ENCODE measurements at regions not wholly inside any gene's neighbourhood (a gene's known extent, or its start where the extent isn't known, plus 50 kb on each side); places are given as distances from the start of the nearest gene placed in this dataset.

DNA sequence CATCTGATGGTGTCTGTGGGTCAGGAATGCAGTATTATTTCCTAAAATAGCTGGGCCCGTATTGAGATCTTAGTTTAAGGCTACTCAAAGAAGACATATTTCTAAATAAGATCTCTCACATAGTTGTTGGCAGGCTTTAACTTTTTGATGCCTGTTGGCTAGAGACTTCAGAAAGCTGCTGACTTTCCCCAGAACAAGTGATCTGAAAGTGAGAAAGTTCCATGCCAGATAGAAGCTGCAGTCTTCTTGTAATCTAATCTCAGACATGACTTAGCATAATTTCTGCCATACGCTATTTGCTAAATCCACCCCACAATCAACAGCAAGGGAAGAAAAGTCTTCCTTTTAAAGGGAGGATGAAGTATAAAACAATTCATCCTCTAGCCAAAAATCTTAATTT is 867.1 kb downstream of the IGSF11 start:
- intact Hi-C loops (cut with micrococcal nuclease) = no loop called here
- BruUV-seq (replicated peaks) = no TSS peak

DNA sequence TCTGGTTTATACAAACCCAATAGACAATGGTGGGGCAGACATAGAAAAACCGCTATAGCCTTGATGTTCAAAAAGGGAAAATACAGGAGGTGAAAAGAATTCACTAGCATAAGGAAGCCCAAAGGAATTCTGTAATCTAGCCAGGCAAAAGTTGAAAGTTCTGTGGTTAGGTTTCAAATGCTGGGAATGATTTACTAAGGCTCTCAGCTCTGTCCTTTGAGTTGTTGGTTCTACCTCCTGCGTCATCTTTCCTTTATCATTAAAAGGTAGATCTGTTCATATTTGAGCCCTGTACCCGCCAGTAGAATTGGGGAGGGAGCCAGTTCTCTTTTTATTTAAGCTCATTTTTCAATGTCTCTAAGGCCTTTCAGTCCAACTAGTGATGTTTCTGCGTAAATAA is 866.5 kb downstream of the IGSF11 start:
- Histone ChIP-seq H3K27me3 (ENCODE audit: low read length) (no peaks in the 10 kb centered on the region), H3K36me3 (ENCODE audit: low read depth, low read length) (no peaks in the 10 kb centered on the region), H3K79me2 (ENCODE audit: low read length) (no peaks in the 10 kb centered on the region), H3K9me2 (replicated peaks; ENCODE audit: low read length) (no peaks in the 10 kb centered on the region), H3K4me2 (ENCODE audit: low read length) (no peak overlapping the region), H3K27ac (ENCODE audit: low read length) (no peak overlapping the region), H4K20me1 (ENCODE audit: low read length) (no peaks in the 10 kb centered on the region), H3K4me3 (ENCODE audit: low read length) (no peak overlapping the region), H2AFZ (ENCODE audit: low read length) (no peak overlapping the region), H3K9me3 (ENCODE audit: low read length) (peaks cover 14% of the 10 kb centered on the region; the same call in 1 of the 2 replicates), H3K4me1 (ENCODE audit: insufficient read depth, low read length) (no peaks in the 10 kb centered on the region), H3K9ac (ENCODE audit: low read length) (no peak overlapping the region), H3F3A (ENCODE audit: low read length, unreplicated experiment) (no peaks in the 10 kb centered on the region)
- TF ChIP-seq, protein P1, sequence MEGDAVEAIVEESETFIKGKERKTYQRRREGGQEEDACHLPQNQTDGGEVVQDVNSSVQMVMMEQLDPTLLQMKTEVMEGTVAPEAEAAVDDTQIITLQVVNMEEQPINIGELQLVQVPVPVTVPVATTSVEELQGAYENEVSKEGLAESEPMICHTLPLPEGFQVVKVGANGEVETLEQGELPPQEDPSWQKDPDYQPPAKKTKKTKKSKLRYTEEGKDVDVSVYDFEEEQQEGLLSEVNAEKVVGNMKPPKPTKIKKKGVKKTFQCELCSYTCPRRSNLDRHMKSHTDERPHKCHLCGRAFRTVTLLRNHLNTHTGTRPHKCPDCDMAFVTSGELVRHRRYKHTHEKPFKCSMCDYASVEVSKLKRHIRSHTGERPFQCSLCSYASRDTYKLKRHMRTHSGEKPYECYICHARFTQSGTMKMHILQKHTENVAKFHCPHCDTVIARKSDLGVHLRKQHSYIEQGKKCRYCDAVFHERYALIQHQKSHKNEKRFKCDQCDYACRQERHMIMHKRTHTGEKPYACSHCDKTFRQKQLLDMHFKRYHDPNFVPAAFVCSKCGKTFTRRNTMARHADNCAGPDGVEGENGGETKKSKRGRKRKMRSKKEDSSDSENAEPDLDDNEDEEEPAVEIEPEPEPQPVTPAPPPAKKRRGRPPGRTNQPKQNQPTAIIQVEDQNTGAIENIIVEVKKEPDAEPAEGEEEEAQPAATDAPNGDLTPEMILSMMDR (conservative IDR thresholded peaks at IDR 0.05; ENCODE audit: low read depth, low read length) = no peak
- TF ChIP-seq EZH2 (IDR thresholded peaks at IDR 0.05; ENCODE audit: low read length, unreplicated experiment) = no peak
- no peak for TF ChIP-seq EZH2phosphoT487 (IDR thresholded peaks at IDR 0.05; ENCODE audit: borderline replicate concordance, low read length)
- ChIA-PET CTCF (no interaction called here), POLR2A (ENCODE audit: unreplicated experiment) (no interaction called here)
- ATAC-seq (no peak), DNase-seq (no peak)
- intact Hi-C loops (cut with micrococcal nuclease) = no loop called here
- BruUV-seq (replicated peaks) = no TSS peak

More for the DNA sequence above, 867.1 kb downstream of the IGSF11 start:
- no peak overlapping the region for H3K9ac ChIP-seq (ENCODE audit: low read length)
- H3K79me2 ChIP-seq (ENCODE audit: low read length) = no peaks in the 10 kb centered on the region
- CTCF ChIA-PET = no interaction called here
- POLR2A ChIA-PET (ENCODE audit: unreplicated experiment) = no interaction called here
- no peaks in the 10 kb centered on the region for H3K27me3 ChIP-seq (ENCODE audit: low read length)
- no peak overlapping the region for H2AFZ ChIP-seq (ENCODE audit: low read length)
- TF ChIP-seq EZH2 (IDR thresholded peaks at IDR 0.05; ENCODE audit: low read length, unreplicated experiment) (no peak), EZH2phosphoT487 (IDR thresholded peaks at IDR 0.05; ENCODE audit: borderline replicate concordance, low read length) (no peak)
- TF ChIP-seq, protein P1 (conservative IDR thresholded peaks at IDR 0.05; ENCODE audit: low read depth, low read length) = no peak
- no peaks in the 10 kb centered on the region for H3K4me1 ChIP-seq (ENCODE audit: insufficient read depth, low read length)
- no peak overlapping the region for H3K4me3 ChIP-seq (ENCODE audit: low read length)
- no peak overlapping the region for H3K27ac ChIP-seq (ENCODE audit: low read length)
- no peak for DNase-seq
- no peak for ATAC-seq
- no peaks in the 10 kb centered on the region for H3F3A ChIP-seq (ENCODE audit: low read length, unreplicated experiment)
- H4K20me1 ChIP-seq (ENCODE audit: low read length) = no peaks in the 10 kb centered on the region
- peaks cover 13% of the 10 kb centered on the region; the same call in 1 of the 2 replicates for H3K9me3 ChIP-seq (ENCODE audit: low read length)
- no peaks in the 10 kb centered on the region for H3K36me3 ChIP-seq (ENCODE audit: low read depth, low read length)
- H3K9me2 ChIP-seq (replicated peaks; ENCODE audit: low read length) = no peaks in the 10 kb centered on the region
- no peak overlapping the region for H3K4me2 ChIP-seq (ENCODE audit: low read length)

- Histone ChIP-seq H3K9me2 (replicated peaks; ENCODE audit: low read length) (no peaks in the 10 kb centered on the region), H3K36me3 (ENCODE audit: low read depth, low read length) (no peaks in the 10 kb centered on the region), H2AFZ (ENCODE audit: low read length) (no peak overlapping the region), H3F3A (ENCODE audit: low read length, unreplicated experiment) (no peaks in the 10 kb centered on the region), H3K79me2 (ENCODE audit: low read length) (no peaks in the 10 kb centered on the region), H3K27ac (ENCODE audit: low read length) (no peak overlapping the region), H3K9me3 (ENCODE audit: low read length) (peaks cover 17% of the 10 kb centered on the region; the same call in 1 of the 2 replicates), H3K4me3 (ENCODE audit: low read length) (no peak overlapping the region), H4K20me1 (ENCODE audit: low read length) (no peaks in the 10 kb centered on the region), H3K27me3 (ENCODE audit: low read length) (no peaks in the 10 kb centered on the region), H3K4me2 (ENCODE audit: low read length) (no peak overlapping the region), H3K9ac (ENCODE audit: low read length) (no peak overlapping the region), H3K4me1 (ENCODE audit: insufficient read depth, low read length) (no peaks in the 10 kb centered on the region)
- TF ChIP-seq, protein P1 (conservative IDR thresholded peaks at IDR 0.05; ENCODE audit: low read depth, low read length) = no peak
- no peak for TF ChIP-seq EZH2phosphoT487 (IDR thresholded peaks at IDR 0.05; ENCODE audit: borderline replicate concordance, low read length)
- no peak for TF ChIP-seq EZH2 (IDR thresholded peaks at IDR 0.05; ENCODE audit: low read length, unreplicated experiment)
- ATAC-seq (no peak), DNase-seq (no peak)
- CTCF ChIA-PET = no interaction called here
- BruUV-seq (replicated peaks) = no TSS peak
- intact Hi-C loops (cut with micrococcal nuclease) = no loop called here
- POLR2A ChIA-PET (ENCODE audit: unreplicated experiment) = no interaction called here
These were observed 863.3 kb downstream of the IGSF11 start for GRCh38 chr3:118171236-118171852.

All from PC-3 (cell line).